ENCODE measurements at regions not wholly inside any gene's neighbourhood (a gene's known extent, or its start where the extent isn't known, plus 50 kb on each side); places are given as distances from the start of the nearest gene placed in this dataset.
"Not testable (repeated sequence)": the region's sequence is repeated elsewhere in the genome, so short reads cannot be mapped to it uniquely, and the experiment has no call there.

DNA sequence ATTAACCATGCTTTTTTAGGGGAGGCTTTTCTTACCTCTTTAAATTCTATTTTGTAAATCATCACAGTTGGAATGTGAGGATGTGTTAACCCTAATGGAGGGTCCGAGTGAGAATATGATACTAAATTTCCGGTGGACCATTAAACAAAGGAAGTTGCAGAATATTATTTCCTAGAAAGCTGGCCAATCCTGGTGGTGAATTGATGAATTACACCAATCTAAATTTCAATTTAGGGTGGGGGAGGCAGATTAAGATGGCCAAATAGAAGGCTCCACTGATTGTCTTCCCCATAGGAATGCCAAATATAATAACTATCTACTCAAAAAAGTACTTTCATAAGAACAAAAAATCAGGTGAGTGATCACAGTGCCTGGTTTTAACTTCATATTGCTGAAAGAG, 1045.6 kb downstream of the GLUD2 start:
- DNase-seq = no peak

DNA sequence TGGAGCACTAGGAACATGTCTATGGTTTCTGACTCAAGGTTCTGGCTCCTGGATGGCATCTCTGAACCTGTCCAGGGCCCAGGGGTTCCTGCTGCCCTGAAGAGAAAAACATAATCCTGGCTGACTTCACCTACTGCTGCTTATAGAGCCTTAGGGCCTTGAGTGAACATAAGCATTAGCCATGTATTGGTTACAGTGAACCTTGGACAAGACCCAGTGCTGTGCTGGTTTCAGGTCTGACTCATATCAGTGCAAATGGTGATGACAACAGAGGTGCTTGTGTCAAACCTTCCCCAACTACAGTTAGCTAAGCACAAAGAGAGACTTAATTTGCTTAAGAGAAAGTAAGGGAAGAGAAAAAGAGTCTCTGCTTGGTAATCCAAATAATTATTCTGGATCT, 1047.2 kb downstream of the GLUD2 start:
- no peak for DNase-seq

- no peak for DNase-seq
Measured at GRCh38 chrX:122113376-122113775, 1066.0 kb downstream of the GLUD2 start.

DNA sequence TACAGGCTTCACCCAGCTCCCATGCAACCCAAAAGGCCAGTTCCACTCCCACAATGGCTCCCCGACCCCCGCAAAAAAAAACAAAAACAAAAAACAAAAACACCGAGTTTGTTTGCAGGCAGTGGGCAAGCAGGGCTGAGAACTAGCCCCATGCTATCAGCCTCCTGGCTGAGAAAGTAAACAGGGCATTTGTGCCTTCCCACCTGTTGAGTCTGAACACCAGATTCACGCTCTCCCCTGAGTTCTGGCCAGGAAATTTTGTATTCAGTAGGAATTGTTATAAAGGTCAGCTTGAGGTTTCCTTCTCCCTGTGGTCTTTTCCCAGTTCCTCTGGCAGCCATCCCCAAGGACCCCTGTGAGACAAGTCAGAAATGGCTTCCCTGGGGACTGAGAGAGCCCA, 1066.5 kb downstream of the GLUD2 start:
- no peak for DNase-seq

- no peak for DNase-seq
Measured at GRCh38 chrX:122115604-122116003, 1068.2 kb downstream of the GLUD2 start.

GRCh38 chrX:122119361-122119760, 1064.7 kb upstream of the GRIA3 start:
- DNase-seq = no peak

- no peak for DNase-seq
Measured at GRCh38 chrX:122122274-122122673, 1061.8 kb upstream of the GRIA3 start.

DNA sequence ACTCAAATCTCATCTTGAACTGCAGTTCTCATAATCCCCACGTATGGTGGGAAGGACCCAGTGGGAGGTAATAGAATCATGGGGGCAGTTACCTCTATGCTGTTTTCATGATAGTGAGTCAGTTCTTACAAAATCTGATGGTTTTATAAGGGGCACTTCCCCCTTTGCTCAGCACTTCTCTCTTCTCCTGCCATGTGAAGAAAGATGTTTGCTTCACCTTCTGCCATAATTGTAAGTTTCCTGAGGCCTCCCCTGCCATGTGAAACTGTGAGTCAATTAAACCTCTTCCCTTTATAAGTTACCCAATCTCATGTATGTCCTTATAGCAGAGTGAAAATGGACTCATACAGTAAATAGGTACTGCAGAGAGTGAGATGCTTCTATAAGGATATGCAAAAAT, 1050.6 kb upstream of the GRIA3 start:
- no peak for DNase-seq

GRCh38 chrX:122134291-122134690, 1049.8 kb upstream of the GRIA3 start:
- DNase-seq = no peak

DNA sequence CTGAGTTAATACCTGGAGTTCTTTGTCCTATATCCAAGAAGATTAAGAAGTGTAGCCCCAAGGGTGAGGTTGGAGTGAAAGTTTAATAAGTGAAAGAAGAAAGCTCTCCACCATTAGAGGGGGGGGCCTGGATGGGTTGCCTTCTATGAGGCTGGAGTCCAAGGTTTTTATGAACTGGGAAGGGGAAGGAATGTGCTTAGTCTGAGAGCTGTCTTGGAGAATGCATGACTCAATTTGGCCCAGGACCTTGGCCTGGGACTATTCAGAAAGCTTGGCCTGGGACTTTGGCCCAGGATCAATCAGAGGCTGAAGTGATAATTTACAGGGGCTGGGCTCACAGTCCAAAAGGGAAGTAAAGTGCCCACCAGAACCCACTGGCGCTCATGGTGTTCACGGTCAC, 1049.0 kb upstream of the GRIA3 start:
- no peak for DNase-seq

DNA sequence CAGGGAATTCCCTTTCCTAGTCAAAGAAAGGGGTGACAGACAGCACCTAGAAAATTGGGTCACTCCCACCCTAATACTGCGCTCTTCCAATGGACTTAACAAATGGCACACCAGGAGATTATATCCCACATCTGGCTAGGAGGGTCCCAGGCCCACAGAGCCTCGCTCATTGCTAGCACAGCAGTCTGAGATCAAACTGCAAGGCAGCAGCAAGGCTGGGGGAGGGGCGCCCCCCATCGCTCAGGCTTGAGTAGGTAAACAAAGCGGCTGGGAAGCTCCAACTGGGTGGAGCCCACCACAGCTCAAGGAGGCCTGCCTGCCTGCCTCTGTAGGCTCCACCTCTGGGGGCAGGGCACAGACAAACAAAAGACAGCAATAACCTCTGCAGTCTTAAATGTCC, 1043.9 kb upstream of the GRIA3 start:
- not testable (repeated sequence) for DNase-seq

DNA sequence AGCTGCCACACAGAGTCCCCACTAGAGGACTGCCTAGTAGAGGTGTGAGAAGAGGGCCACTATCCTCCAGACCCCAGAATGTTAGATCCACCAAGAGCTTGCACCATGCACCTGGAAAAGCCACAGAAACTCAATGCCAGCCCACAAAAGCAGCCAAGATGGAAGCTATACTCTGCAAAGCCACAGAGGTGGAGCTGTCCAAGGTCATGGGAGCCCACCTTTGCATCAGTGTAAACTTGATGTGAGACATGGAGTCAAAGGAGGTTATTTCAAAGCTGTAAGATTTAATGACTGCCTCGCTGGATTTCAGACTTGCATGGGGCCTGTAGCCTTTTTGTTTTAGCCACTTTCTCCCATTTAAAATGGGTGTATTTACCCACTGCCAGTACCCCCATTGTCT, 1030.1 kb upstream of the GRIA3 start:
- no peak for DNase-seq

- no peak for DNase-seq
Measured at GRCh38 chrX:122168241-122168640, 1015.8 kb upstream of the GRIA3 start.

- no peak for DNase-seq
Measured at GRCh38 chrX:122184791-122185190, 999.3 kb upstream of the GRIA3 start.

DNA sequence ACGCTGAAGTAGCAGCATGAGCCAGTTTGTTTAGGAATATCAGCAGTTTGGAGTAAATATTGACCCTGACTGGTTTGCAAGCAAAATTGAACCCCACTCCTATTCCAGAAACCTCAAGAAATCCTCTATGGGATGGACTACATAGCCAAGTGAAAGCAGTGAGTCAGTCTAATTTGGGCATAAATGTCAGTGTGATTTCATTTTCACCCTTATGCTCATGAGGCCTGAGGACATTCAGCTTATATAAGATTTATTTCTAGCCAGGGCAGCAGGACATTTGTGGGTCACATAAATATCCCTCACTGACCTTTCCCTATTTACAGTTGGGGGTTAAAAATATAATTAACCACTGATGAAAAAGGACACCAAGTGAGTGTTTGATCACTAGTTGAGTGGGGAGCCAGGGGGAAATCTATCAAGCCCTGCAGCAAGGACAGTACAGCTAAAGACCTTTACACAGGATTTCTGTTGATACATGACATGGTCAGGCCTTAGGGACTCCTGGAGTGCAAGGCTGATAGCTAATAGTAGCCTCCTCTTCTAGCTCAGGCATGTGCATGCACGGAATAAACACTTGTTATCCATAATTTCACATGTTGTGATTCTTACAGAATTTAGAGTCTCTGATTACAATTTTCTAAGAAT, 996.9 kb upstream of the GRIA3 start:
- DNase-seq = no peak

GRCh38 chrX:122188751-122189150, 995.3 kb upstream of the GRIA3 start:
- DNase-seq = no peak

DNA sequence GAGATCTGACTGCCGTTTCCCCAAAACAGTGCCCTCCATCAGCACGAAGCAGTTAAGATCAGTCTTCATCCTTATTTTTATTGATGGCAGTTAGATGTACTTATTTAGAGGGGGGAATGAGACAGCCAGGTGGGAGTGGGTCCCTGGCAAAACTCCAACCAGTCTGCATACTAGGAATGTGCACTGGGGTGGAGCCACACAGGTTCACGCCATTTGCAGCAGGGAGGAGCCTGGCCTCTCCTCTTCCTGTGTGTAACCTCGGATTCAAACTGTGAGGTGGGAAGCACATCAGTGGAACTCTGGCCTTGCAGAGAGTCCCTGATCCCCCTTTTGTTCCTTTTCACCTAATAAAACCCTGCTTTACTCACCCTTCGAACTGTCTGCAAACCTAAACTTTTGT, 987.7 kb upstream of the GRIA3 start:
- no peak for DNase-seq

DNA sequence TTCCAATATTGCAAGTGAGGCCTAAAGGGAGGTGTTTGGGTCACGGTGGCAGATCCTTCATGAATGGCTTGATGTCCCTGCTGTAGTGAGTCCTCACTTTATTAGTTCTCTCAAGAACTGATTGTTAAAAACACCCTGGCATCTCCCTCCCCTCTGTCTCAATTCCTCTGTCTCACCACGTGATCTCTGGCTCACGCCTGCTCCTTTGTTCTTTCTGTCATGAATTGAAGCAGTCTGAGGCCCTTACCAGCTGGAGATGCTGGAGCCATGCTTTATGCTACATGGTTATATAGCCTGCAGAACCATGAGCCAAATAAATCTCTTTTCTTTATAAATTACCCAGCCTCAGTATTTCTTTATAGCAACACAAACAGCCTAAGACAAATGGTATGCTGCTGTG, 980.7 kb upstream of the GRIA3 start:
- DNase-seq = no peak

- DNase-seq = no peak
Measured at GRCh38 chrX:122218666-122219065, 965.4 kb upstream of the GRIA3 start.

GRCh38 chrX:122219226-122219625, 964.9 kb upstream of the GRIA3 start:
- DNase-seq = no peak

- no peak for DNase-seq
Measured at GRCh38 chrX:122219735-122220134, 964.3 kb upstream of the GRIA3 start.

GRCh38 chrX:122220644-122221373, 963.3 kb upstream of the GRIA3 start:
- DNase-seq = no peak

GRCh38 chrX:122221810-122222209, 962.3 kb upstream of the GRIA3 start:
- not testable (repeated sequence) for DNase-seq

DNA sequence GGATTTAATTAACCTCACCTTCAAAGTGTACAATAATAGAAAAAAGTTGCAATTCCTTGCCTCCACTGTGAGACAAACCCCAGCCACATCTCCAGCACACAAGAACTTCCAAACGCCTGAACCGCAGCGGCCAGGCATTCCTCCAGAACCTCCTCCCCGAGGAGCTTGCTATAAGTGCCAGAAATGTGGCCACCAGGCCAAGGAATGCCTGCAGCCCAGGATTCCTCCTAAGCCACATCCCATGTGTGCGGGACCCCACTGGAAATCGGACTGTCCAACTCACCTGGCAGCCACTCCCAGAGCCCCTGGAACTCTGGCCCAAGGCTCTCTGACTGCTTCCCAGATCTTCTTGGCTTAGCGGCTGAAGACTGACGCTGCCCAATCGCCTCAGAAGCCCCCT, 959.9 kb upstream of the GRIA3 start:
- not testable (repeated sequence) for DNase-seq

DNA sequence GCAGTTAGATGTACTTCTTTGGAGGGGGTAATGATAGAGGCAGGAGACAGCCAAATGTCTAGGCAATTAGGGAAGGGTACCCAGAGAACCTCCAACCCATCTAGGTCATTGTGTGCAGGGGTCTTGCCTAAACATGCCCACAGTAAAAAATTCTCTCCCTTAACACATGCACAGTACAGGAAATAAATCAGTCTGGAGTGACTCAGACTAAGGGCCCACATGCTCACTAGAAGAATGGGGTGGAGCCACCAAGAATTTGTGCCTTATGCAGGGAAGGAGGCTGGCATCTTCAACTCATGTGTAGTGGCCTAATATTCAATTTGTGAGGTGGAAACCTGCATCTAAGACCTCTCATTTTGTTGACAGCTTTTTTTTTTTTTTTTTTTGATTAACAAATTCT, 945.3 kb upstream of the GRIA3 start:
- DNase-seq = no peak

Measured in activated effector memory CD4-positive, alpha-beta T cell treated with anti-CD3 and anti-CD28 coated beads, Interleukin-2, amount 50 U/mL, for 16 hours (primary cell).